H1 (cell line): ENCODE measurements at regions not wholly inside any gene's neighbourhood (a gene's known extent, or its start where the extent isn't known, plus 50 kb on each side); places are given as distances from the start of the nearest gene placed in this dataset.

Experiments
- TF ChIP-seq, protein P1 (sequence below), 3 experiments: IDR thresholded peaks; 1 replicate in 2 of 3; 2 replicates in 1 of 3; pipeline versions ENCODE4 v1.5.1 to v1.6.1; 2011; ENCODE audit warnings: low read length in 3 of 3, mild to moderate bottlenecking in 3 of 3, inconsistent platforms in 2 of 3, low read depth in 1 of 3, moderate library complexity in 1 of 3; ENCODE audit not compliant: insufficient read depth in 1 of 3; ENCODE audit errors: control extremely low read depth in 1 of 3

DNA sequence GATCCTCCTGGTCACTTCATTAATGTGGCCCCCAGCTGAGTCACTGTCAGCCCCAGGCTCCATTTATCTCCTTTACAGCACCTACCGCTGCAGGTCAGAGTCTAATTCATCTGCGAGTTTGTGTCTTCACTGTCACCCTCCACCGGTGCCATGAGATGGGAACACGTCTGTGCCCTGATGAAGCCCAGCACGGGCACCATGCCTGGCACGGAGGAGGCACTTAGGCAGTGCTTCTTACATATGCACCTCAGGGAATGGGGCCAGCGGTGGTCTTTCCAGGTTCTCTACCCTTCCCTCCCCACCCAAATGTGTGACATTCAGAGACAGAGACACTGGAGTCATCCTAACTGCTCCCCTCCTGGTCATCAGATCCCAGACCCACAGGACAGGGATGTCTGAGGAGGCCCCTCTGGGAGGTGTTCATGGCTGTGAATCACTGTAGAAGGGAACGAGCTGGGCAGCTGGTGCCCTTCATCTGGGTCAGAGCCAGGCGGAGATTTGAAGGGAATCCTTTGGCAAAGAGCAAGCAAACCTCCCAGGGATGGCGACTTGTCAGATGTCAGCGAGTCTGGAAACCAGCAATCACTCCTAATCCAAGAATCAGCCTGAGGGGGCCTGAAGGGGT lies 364.6 kb downstream of the PREX1 start (continued):
- TF ChIP-seq, protein P1, sequence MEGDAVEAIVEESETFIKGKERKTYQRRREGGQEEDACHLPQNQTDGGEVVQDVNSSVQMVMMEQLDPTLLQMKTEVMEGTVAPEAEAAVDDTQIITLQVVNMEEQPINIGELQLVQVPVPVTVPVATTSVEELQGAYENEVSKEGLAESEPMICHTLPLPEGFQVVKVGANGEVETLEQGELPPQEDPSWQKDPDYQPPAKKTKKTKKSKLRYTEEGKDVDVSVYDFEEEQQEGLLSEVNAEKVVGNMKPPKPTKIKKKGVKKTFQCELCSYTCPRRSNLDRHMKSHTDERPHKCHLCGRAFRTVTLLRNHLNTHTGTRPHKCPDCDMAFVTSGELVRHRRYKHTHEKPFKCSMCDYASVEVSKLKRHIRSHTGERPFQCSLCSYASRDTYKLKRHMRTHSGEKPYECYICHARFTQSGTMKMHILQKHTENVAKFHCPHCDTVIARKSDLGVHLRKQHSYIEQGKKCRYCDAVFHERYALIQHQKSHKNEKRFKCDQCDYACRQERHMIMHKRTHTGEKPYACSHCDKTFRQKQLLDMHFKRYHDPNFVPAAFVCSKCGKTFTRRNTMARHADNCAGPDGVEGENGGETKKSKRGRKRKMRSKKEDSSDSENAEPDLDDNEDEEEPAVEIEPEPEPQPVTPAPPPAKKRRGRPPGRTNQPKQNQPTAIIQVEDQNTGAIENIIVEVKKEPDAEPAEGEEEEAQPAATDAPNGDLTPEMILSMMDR (IDR thresholded peaks at IDR 0.05; ENCODE audit: control extremely low read depth in 1 of 3, insufficient read depth in 1 of 3, low read depth in 1 of 3, low read length in 3 of 3), result no peak
